ENCODE measurements at regions not wholly inside any gene's neighbourhood (a gene's known extent, or its start where the extent isn't known, plus 50 kb on each side); places are given as distances from the start of the nearest gene placed in this dataset.

DNA sequence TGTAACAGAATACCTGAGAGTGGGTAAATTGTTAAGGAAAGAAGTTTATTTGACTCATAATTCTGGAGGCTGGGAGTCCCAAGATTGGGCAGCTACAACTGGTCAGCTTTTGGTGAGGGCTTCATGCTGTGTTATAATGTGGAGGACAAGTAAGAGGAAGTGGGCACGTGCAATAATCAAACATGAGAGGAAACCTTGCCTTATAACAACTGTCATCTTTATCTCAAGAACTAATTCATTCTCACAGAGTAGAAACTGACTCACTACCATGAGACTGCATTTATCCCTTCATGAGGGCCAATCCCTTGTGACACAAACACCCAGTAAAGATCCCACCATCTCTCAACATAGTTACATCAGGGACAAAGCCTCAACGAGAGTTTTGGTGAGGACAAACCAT lies 318.1 kb upstream of the NT5C1B start:
- Histone ChIP-seq H3K27me3 (no peaks in the 10 kb centered on the region), H3K27ac (no peak overlapping the region), H3K4me1 (no peaks in the 10 kb centered on the region), H3K9me3 (no peaks in the 10 kb centered on the region), H3K4me3 (no peak overlapping the region), H3K36me3 (no peaks in the 10 kb centered on the region)
- DNase-seq, result no peak
- ATAC-seq (ENCODE audit: low FRiP score in 2 of 2), result no peak
- 55 to 61% methylated on average over 2 of the region's 2 CpGs for WGBS, 2 donors
- TF ChIP-seq POLR2AphosphoS5 (IDR thresholded peaks at IDR 0.05) (no peak), EP300 (IDR thresholded peaks at IDR 0.05) (no peak), POLR2A (IDR thresholded peaks at IDR 0.05) (no peak)
- TF ChIP-seq, protein P1, sequence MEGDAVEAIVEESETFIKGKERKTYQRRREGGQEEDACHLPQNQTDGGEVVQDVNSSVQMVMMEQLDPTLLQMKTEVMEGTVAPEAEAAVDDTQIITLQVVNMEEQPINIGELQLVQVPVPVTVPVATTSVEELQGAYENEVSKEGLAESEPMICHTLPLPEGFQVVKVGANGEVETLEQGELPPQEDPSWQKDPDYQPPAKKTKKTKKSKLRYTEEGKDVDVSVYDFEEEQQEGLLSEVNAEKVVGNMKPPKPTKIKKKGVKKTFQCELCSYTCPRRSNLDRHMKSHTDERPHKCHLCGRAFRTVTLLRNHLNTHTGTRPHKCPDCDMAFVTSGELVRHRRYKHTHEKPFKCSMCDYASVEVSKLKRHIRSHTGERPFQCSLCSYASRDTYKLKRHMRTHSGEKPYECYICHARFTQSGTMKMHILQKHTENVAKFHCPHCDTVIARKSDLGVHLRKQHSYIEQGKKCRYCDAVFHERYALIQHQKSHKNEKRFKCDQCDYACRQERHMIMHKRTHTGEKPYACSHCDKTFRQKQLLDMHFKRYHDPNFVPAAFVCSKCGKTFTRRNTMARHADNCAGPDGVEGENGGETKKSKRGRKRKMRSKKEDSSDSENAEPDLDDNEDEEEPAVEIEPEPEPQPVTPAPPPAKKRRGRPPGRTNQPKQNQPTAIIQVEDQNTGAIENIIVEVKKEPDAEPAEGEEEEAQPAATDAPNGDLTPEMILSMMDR (IDR thresholded peaks at IDR 0.05), result no peak

DNA sequence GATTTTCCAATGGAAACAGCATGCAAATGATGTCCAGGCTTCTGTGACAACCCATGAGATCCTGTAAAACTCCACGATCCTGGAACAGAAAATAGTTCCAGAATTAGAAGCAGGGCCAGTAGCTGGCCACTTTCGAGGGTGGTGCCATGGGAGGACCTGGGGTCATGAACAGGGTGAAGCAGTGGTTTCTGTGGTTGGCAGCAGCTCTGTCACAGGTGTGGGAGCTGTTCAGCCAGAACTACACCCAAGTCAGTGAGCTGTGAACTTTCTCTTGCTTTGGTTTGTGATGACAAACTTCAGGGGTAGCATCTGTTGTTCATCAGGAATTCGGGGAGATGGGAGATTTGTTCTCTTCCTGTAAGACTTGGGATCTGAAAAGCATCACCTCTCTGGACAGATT lies 314.4 kb upstream of the NT5C1B start:
- TF ChIP-seq POLR2A (IDR thresholded peaks at IDR 0.05), result no peak
- TF ChIP-seq POLR2AphosphoS5 (IDR thresholded peaks at IDR 0.05), result no peak
- Histone ChIP-seq H3K27ac (no peak overlapping the region), H3K4me1 (no peaks in the 10 kb centered on the region), H3K36me3 (no peaks in the 10 kb centered on the region), H3K4me3 (no peak overlapping the region), H3K27me3 (no peaks in the 10 kb centered on the region), H3K9me3 (no peaks in the 10 kb centered on the region)
- no peak for ATAC-seq (ENCODE audit: low FRiP score in 2 of 2)
- 78 to 79% methylated on average over 3 of the region's 3 CpGs for WGBS, 2 donors
- no peak for DNase-seq

DNA sequence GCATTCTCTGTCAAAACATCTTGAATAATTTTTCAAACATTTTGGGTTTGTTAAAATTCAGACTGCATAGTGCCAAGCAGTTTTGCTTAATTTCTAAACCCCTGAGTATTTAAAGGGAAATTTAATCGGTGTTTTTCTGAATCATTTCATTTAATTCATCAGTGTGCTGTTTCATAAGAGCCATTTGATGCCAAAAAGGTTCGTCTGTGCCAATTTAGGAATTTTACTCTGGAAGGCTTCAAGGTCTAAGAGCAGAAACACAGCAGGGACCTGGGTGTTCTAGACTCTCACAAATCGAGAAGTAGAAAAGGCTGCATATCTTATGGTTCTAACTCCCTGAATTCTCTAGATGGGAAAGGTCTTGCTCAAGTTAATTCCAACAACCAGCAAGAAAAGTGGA lies 311.9 kb upstream of the NT5C1B start:
- DNase-seq (no peak), ATAC-seq (ENCODE audit: low FRiP score in 2 of 2) (peak in 1 of 2 donors; percentile 3)
- Histone ChIP-seq H3K36me3 (no peaks in the 10 kb centered on the region), H3K27ac (peak overlapping the region in 3 of 4 donors; percentile 3 to 5 (median 5)), H3K9me3 (no peaks in the 10 kb centered on the region), H3K4me1 (no peaks in the 10 kb centered on the region), H3K4me3 (no peak overlapping the region), H3K27me3 (no peaks in the 10 kb centered on the region)
- no peak for TF ChIP-seq POLR2A (IDR thresholded peaks at IDR 0.05)
- no peak for TF ChIP-seq EP300 (IDR thresholded peaks at IDR 0.05)
- TF ChIP-seq, protein P1 (IDR thresholded peaks at IDR 0.05), result no peak
- WGBS, 2 donors, result 74 to 80% methylated on average over 3 of the region's 3 CpGs

GRCh38 chr2:18900691-18901141 lies 311.3 kb upstream of the NT5C1B start:
- no peaks in the 10 kb centered on the region for H3K4me1 ChIP-seq
- TF ChIP-seq POLR2A (IDR thresholded peaks at IDR 0.05) (no peak), EP300 (IDR thresholded peaks at IDR 0.05) (no peak), POLR2AphosphoS5 (IDR thresholded peaks at IDR 0.05) (no peak)
- TF ChIP-seq, protein P1 (IDR thresholded peaks at IDR 0.05), result no peak
- H3K4me3 ChIP-seq, result no peak overlapping the region
- H3K27ac ChIP-seq, result peak overlapping the region in 2 of 4 donors; percentile 5
- no peaks in the 10 kb centered on the region for H3K36me3 ChIP-seq
- DNase-seq, result no peak
- no peaks in the 10 kb centered on the region for H3K9me3 ChIP-seq
- peak in 1 of 2 donors; percentile 76 for ATAC-seq (ENCODE audit: low FRiP score in 2 of 2)
- no peaks in the 10 kb centered on the region for H3K27me3 ChIP-seq

GRCh38 chr2:18899725-18900124 lies 310.4 kb upstream of the NT5C1B start:
- H3K4me3 ChIP-seq, result no peak overlapping the region
- peak overlapping the region in 1 of 4 donors; percentile 5 for H3K27ac ChIP-seq
- no peak for DNase-seq
- H3K36me3 ChIP-seq, result no peaks in the 10 kb centered on the region
- H3K4me1 ChIP-seq, result no peaks in the 10 kb centered on the region
- no peaks in the 10 kb centered on the region for H3K27me3 ChIP-seq
- WGBS, 2 donors, result 87 to 97% methylated on average over 3 of the region's 3 CpGs
- no peaks in the 10 kb centered on the region for H3K9me3 ChIP-seq
- TF ChIP-seq, protein P1 (IDR thresholded peaks at IDR 0.05), result no peak
- no peak for TF ChIP-seq POLR2A (IDR thresholded peaks at IDR 0.05)
- no peak for TF ChIP-seq POLR2AphosphoS5 (IDR thresholded peaks at IDR 0.05)
- TF ChIP-seq EP300 (IDR thresholded peaks at IDR 0.05), result no peak
- peak in 1 of 2 donors; percentile 55 for ATAC-seq (ENCODE audit: low FRiP score in 2 of 2)

All from upper lobe of left lung (tissue), 6 donors.